ENCODE measurements at regions not wholly inside any gene's neighbourhood (a gene's known extent, or its start where the extent isn't known, plus 50 kb on each side); places are given as distances from the start of the nearest gene placed in this dataset.

DNA sequence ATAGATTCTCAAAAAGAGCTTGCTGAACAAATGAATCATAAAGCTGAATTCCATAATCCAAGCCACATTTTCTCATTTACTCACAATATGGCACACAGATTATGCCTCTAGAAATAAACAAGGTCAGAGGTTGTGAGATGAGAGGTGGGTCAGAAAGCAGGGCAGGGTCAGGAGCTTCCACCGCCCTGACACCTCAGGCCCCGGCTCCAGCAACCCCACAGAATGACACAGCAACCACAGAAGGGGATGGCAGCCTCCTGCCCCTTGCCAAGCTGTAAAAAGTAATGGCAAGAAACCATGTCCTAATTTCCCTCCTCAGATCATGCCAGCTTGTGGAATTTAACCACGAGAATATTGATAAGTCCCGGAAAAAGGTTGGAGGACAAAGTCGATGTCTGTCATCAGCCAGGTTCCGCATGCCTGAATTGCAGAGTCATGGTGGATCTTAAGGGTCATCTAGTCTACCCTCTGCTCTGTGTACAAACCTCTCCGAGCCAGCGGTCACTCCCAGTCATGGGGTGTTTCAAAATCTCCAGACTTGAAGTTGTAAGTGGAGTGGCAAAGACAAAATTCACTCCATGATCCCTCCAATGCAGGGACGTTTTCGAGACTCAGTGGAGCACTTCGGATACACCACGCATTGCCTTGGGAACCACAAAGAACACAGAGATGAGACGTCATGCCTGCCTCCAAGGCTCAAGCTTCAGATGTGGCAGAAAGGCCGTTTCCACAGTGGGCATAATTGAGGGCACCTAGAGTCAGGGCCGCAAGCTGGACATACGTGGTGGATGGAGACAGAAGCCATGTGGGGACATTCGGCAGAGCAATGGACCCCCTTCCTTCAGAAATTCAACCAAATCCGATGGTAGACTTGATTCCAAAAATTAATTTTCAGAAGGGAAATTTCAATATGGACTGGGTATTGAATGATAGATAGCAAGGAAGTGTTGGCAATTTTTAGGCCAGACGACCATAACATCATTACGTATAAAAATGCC is 254.0 kb downstream of the TOMM20 start (continued):
- TF ChIP-seq MAF1 (CRISPR knock-in tag; IDR thresholded peaks at IDR 0.05; ENCODE audit: borderline replicate concordance) (no peak), ZNF550 (CRISPR knock-in tag; IDR thresholded peaks at IDR 0.05; ENCODE audit: borderline replicate concordance) (no peak), NCOA2 (CRISPR knock-in tag; IDR thresholded peaks at IDR 0.05) (peak; percentile 85), ZNF543 (CRISPR knock-in tag; IDR thresholded peaks at IDR 0.05) (peak; percentile 70), ZNF768 (CRISPR knock-in tag; IDR thresholded peaks at IDR 0.05) (no peak), ZNF788 (CRISPR knock-in tag; IDR thresholded peaks at IDR 0.05; ENCODE audit: borderline replicate concordance) (peak; percentile 74; the same call in 1 of the 2 replicates), TGIF2 (CRISPR knock-in tag; IDR thresholded peaks at IDR 0.05) (no peak), ARNT2 (CRISPR knock-in tag; IDR thresholded peaks at IDR 0.05; ENCODE audit: low read depth) (0 out of 2 replicates have a peak, but pooled peaks have one; percentile 59), PAF1 (CRISPR knock-in tag; IDR thresholded peaks at IDR 0.05) (0 out of 2 replicates have a peak, but pooled peaks have one; percentile 6), ZSCAN29 (CRISPR knock-in tag; conservative IDR thresholded peaks at IDR 0.05) (peak; percentile 87), DMAP1 (CRISPR knock-in tag; IDR thresholded peaks at IDR 0.05) (0 out of 2 replicates have a peak, but pooled peaks have one; percentile 50), ZNF775 (CRISPR knock-in tag; IDR thresholded peaks at IDR 0.05; ENCODE audit: borderline replicate concordance) (0 out of 2 replicates have a peak, but pooled peaks have one; percentile 19), MLX (CRISPR knock-in tag; IDR thresholded peaks at IDR 0.05) (0 out of 2 replicates have a peak, but pooled peaks have one; percentile 69), SOX13 (IDR thresholded peaks at IDR 0.05) (no peak), SOX13 (CRISPR knock-in tag; conservative IDR thresholded peaks at IDR 0.05 in 1 of 2, IDR thresholded peaks at IDR 0.05 in 1 of 2) (peak in 1 of 2 experiments; percentile 47; a peak in 1 of 4 replicates), ZNF510 (CRISPR knock-in tag; IDR thresholded peaks at IDR 0.05; ENCODE audit: low read depth) (peak; percentile 85), ZNF782 (CRISPR knock-in tag; IDR thresholded peaks at IDR 0.05; ENCODE audit: borderline replicate concordance) (peak; percentile 65; the same call in 1 of the 2 replicates), HMG20A (CRISPR knock-in tag; IDR thresholded peaks at IDR 0.05; ENCODE audit: borderline replicate concordance) (peak; percentile 68; the same call in 1 of the 2 replicates), RXRA (CRISPR knock-in tag; IDR thresholded peaks at IDR 0.05) (peak; percentile 73), MED8 (CRISPR knock-in tag; IDR thresholded peaks at IDR 0.05; ENCODE audit: insufficient replicate concordance) (peak; percentile 70), MXI1 (IDR thresholded peaks at IDR 0.05; ENCODE audit: borderline replicate concordance, low read depth, low read length) (peak; percentile 45; the same call in 1 of the 3 replicates), KDM1A (CRISPR knock-in tag; IDR thresholded peaks at IDR 0.05) (no peak), ZSCAN31 (CRISPR knock-in tag; IDR thresholded peaks at IDR 0.05; ENCODE audit: low read depth) (peak; percentile 79), EP300 (IDR thresholded peaks at IDR 0.05; ENCODE audit: low read depth in 2 of 2, low read length in 2 of 2) (peak in 1 of 2 experiments; percentile 84; a peak in 2 of 4 replicates), EP300 (CRISPR knock-in tag; IDR thresholded peaks at IDR 0.05; ENCODE audit: borderline replicate concordance) (peak; percentile 87), ZNF614 (CRISPR knock-in tag; IDR thresholded peaks at IDR 0.05; ENCODE audit: borderline replicate concordance) (peak; percentile 61; the same call in 1 of the 2 replicates), ZNF629 (CRISPR knock-in tag; conservative IDR thresholded peaks at IDR 0.05) (no peak)
- TF ChIP-seq, protein P1, sequence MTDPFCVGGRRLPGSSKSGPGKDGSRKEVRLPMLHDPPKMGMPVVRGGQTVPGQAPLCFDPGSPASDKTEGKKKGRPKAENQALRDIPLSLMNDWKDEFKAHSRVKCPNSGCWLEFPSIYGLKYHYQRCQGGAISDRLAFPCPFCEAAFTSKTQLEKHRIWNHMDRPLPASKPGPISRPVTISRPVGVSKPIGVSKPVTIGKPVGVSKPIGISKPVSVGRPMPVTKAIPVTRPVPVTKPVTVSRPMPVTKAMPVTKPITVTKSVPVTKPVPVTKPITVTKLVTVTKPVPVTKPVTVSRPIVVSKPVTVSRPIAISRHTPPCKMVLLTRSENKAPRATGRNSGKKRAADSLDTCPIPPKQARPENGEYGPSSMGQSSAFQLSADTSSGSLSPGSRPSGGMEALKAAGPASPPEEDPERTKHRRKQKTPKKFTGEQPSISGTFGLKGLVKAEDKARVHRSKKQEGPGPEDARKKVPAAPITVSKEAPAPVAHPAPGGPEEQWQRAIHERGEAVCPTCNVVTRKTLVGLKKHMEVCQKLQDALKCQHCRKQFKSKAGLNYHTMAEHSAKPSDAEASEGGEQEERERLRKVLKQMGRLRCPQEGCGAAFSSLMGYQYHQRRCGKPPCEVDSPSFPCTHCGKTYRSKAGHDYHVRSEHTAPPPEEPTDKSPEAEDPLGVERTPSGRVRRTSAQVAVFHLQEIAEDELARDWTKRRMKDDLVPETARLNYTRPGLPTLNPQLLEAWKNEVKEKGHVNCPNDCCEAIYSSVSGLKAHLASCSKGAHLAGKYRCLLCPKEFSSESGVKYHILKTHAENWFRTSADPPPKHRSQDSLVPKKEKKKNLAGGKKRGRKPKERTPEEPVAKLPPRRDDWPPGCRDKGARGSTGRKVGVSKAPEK (CRISPR knock-in tag; IDR thresholded peaks at IDR 0.05; ENCODE audit: borderline replicate concordance), result 0 out of 2 replicates have a peak, but pooled peaks have one; percentile 32
